ENCODE measurements at regions not wholly inside any gene's neighbourhood (a gene's known extent, or its start where the extent isn't known, plus 50 kb on each side); places are given as distances from the start of the nearest gene placed in this dataset.
"Not testable (repeated sequence)": the region's sequence is repeated elsewhere in the genome, so short reads cannot be mapped to it uniquely, and the experiment has no call there.

GRCh38 chr5:57778501-57779091, 296.0 kb upstream of the ACTBL2 start:
- no peak for DNase-seq

DNA sequence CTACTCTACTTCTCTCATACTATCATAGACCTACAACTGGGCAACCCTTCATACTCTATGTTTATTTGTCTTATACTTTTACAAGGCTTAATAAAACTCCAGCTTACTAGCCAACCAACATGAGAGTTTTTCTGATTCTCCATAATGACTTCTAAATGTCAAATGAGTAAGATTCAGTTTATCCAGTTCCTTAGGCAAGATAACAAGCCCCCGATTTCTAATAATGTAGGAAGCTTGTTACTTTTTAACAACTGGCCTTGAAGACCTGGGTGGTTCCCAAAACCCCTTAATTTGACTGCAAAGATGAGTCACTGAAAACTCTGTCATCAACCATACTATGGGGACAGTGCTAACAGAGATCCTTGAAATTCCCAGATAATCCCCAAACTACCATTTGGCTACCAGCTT, 294.6 kb upstream of the ACTBL2 start:
- DNase-seq = no peak

- DNase-seq = no peak
Measured at GRCh38 chr5:57776035-57776434, 293.4 kb upstream of the ACTBL2 start.

DNA sequence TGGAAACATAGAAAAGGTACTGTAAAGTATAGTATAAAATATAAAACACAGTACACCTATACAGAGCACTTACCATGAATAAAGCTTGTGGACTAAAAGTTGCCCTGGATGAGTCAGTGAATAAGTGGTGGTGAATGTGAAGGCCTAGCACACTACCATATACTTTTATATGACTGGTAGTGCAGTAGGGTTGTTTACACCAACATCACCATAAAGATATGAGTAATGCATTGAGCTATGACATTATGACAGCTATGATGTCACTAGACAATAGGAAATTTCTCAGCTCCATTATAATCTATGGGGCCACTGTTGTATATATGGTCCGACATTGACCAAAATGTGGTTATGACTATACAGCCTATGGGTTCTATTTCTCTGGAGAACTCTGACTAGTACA, 291.8 kb upstream of the ACTBL2 start:
- DNase-seq = no peak

- no peak for DNase-seq
Measured at GRCh38 chr5:57772512-57772911, 289.9 kb upstream of the ACTBL2 start.

DNA sequence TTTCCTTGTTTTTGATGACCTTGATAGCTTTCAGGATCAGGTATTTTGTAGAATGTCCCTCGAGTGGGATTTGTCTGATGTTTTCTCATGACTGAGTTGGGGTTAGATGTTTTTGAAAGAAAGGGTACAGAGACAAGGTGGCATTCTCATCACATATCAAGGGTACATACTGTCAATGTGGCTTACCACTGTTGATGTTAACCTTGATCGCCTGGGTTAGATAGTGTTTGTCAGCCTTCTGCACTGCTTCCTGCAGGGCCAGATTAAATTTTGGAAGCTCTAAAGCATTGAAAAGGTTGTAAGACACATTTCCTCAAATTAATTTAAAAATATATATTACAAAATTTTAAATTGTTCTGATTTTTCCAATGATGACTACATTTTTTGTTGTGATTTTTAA, 287.4 kb upstream of the ACTBL2 start:
- DNase-seq = no peak

GRCh38 chr5:57768745-57769144, 286.1 kb upstream of the ACTBL2 start:
- DNase-seq = no peak

- no peak for DNase-seq
Measured at GRCh38 chr5:57764479-57765089, 282.0 kb upstream of the ACTBL2 start.

GRCh38 chr5:57761513-57761912, 278.9 kb upstream of the ACTBL2 start:
- no peak for DNase-seq

GRCh38 chr5:57754616-57755015, 272.0 kb upstream of the ACTBL2 start:
- peak; percentile 2 for DNase-seq

GRCh38 chr5:57753446-57753845, 270.8 kb upstream of the ACTBL2 start:
- no peak for DNase-seq

- DNase-seq = no peak
Measured at GRCh38 chr5:57751710-57752109, 269.1 kb upstream of the ACTBL2 start.

GRCh38 chr5:57750891-57751290, 268.3 kb upstream of the ACTBL2 start:
- no peak for DNase-seq

DNA sequence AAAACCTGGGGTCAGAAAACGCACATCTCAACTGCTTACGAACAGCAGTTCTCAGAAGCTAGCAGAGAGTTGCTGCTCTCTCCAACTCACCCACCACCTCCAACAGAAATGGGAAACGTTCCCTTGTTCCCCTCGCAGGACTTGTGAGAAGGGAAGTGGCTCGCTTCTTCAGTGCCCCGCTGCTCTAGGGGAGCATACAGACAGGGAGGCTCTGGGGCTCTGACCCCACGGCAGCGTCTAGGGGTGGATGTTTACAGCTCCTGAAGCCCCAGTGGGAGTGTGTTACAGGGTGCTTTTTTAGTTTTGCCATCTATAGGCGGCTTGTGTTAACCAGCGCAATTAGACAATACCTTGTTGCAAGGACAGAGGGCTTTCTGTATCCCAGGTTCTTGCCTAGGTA, 267.7 kb upstream of the ACTBL2 start:
- DNase-seq = no peak

- DNase-seq = no peak
Measured at GRCh38 chr5:57749396-57749795, 266.8 kb upstream of the ACTBL2 start.

DNA sequence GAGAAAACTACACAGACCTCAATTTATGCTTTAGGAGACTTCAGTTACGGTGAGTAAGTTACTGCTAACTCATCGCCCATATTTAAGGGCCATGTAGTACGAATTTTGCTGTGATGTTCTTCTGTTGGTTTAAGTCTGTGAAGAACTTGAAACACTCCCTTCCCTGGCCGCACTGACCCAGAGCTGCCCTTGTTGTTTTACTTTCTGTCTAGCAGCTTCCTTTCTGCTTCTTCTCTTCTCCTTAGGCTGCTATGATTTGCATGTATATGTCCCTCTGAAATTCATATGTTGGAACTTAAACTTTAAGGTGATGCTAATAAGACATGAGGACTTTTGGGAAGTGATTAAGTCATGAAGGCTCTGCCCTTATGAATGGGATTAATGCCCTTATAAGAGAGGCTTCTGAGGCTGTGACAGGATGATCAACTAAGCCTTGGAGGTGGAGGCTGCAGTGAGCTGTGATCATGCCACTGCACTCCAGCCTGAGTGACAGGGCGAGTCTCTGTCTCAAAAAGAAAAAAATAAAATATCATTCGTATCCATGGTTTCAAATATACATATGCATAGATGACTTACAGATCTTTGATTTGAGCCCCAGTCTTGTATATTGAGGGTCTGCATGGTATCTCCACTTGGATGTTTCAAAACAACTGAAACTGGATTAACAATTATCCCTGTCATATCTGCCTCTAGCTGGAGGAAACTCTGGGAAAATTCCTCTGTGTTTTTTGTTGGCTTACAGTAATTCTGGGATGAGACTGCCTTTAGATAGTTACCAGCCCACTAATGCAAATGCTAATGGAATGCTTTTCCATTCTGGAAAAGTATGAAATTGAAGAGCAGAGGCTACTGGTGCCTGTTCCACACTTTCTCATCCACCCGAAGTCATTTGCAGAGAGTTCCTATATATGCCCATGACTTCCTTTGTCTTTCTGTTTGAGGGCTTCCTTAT, 263.4 kb upstream of the ACTBL2 start:
- no peak for DNase-seq

- DNase-seq = no peak
Measured at GRCh38 chr5:57745029-57745428, 262.4 kb upstream of the ACTBL2 start.

DNA sequence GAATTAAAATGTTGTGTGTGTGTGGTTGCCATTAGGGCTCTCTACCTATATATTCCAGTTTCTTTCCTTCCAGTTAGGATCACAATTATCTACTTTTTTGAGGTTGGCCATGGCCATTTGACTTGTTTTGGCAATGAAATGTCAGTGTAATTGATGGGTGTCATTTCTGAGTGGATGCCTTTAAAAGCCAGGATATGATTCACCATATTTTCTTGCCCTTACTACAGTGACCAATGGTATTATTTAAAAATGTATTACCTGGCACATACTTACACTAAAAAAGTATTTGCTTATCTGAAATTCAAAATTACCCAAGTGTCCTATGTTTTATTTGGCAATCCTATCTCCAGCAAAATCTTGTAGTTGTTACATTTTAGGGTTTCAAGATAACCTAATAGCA, 258.7 kb upstream of the ACTBL2 start:
- no peak for DNase-seq

DNA sequence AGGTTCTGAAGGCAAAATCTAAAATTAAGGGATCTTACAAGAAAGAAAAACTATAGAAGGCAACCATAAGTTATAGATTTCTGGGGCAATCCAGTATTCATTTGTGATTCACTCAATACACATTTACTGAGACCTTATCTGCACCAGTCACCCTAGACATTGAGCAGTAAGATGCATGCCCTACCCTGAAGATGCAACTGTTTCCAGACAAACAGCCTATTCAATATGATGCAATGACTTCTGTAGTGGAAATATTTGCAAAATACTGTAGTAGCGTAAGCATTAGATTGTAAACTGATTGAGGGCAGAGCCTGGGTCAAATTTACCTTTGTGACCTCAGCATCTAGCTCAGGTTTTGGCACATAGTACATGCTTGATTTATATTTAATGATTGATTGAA, 256.2 kb upstream of the ACTBL2 start:
- DNase-seq = no peak

- DNase-seq = no peak
Measured at GRCh38 chr5:57738301-57738700, 255.7 kb upstream of the ACTBL2 start.

DNA sequence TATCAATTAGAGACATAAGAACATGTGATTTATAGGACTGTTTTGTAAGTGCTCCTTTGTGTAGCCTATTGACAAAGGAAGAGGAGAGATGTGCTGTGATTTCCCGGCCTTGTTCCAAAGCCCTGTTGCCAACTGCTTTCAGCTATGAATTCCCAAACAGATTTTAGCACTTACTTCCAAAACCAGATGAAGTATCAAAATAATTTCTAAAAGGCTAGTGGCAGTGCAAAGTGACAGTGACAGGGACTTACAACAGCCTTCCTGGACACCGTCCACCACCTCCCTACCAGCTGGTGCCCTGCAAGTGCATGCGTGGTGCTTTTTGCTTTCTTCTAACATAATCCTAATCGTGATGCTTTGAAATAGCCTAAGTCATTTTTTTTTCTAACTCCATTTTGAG, 254.1 kb upstream of the ACTBL2 start:
- DNase-seq = no peak

DNA sequence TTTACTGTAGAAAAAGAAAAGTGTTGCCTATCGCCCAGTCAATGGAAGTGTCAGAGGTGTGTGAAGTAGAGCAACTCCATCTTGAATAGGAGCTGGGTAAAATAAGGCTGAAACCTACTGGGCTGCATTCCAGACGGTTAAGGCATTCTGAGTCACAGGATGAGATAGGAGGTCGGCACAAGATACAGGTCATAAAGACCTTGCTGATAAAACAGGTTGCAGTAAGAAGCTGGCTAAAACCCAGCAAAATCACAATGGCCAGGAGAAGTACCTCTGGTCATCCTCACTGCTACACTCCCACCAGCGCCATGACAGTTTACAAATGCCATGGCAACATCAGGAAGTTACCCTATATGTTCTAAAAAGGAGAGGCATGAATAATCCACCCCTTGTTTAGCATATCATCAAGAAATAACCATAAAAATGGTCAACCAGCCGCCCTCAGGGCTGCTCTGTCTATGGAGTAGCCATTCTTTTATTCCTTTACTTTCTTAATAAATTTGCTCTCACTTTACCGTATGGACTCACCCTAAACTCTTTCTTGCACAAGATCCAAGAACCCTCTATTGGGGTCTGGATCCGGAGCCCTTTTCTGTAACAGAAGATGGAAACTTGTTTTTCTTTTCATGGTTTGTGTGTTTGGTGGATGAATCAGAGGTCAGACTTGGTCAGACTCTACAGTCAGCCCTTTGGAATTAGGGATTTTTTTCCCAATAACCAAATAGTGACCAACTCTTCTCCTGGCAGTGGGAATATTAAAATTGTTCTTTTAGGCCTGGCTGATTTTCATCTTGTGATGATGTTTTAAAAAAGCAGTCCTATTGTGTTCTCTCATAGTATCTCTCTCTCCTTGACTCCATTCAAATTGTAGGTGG, 252.9 kb upstream of the ACTBL2 start:
- not testable (repeated sequence) for DNase-seq

GRCh38 chr5:57734296-57734695, 251.7 kb upstream of the ACTBL2 start:
- DNase-seq = no peak

All from suppressor macrophage treated with lipopolysaccharide for 4 hours (primary cell).